ENCODE measurements at regions not wholly inside any gene's neighbourhood (a gene's known extent, or its start where the extent isn't known, plus 50 kb on each side); places are given as distances from the start of the nearest gene placed in this dataset.

DNA sequence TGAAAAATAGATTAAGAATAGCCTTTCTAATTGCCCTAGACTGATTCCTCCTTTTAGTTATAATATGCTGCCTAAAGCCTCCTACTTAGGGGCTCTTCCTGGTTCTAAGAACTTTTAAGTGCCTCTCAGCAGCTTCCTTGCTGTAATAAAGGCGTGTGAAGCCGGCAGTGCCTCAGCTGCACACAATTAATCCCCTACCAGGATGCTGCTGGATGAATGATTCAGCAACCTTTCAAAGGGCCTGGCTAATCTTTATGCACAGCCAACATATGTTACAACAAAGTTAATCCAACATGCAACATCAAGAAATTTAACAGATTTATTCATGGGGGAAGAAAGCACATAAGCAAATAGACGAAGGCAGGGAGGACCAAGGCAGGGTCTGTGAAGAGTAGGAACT, 145.2 kb downstream of the PMP22 start:
- TF ChIP-seq POLR2A (IDR thresholded peaks at IDR 0.05; ENCODE audit: low read length) (no peak), GATA1 (IDR thresholded peaks at IDR 0.05; ENCODE audit: low read depth, low read length) (no peak)
